Right atrium auricular region (tissue), 2 donors: ENCODE measurements at regions not wholly inside any gene's neighbourhood (a gene's known extent, or its start where the extent isn't known, plus 50 kb on each side); places are given as distances from the start of the nearest gene placed in this dataset.
"Not testable (repeated sequence)": the region's sequence is repeated elsewhere in the genome, so short reads cannot be mapped to it uniquely, and the experiment has no call there.

Experiments
- DNase-seq: peaks from one replicate; pipeline ENCODE4 v3.0.0-alpha.2; 2019; ENCODE audit warnings: low spot score
- H3K27ac ChIP-seq, 2 donors: fragments of 200-600 bp; sonication (generic); 1 replicate in 1 of 2; 2 replicates in 1 of 2; pipeline ENCODE4 v1.5.1; 2016 to 2019
- H3K27me3 ChIP-seq, 2 donors: fragments of 200-600 bp; sonication (generic); one replicate each; pipeline versions ENCODE4 v1.5.1 to v1.6.0; 2017 to 2019
- H3K36me3 ChIP-seq: fragments of 200-600 bp; sonication (generic); one replicate; pipeline ENCODE4 v1.5.1; 2016
- H3K4me1 ChIP-seq, 2 donors: fragments of 200-600 bp; sonication (generic); one replicate each; pipeline versions ENCODE4 v1.5.1 to v1.6.0; 2017 to 2019
- H3K4me3 ChIP-seq, 2 donors: fragments of 200-600 bp; sonication (generic); 1 replicate in 1 of 2; 2 replicates in 1 of 2; pipeline ENCODE4 v1.5.1; 2017 to 2019; ENCODE audit warnings: mild to moderate bottlenecking in 1 of 2, moderate library complexity in 1 of 2
- H3K9me3 ChIP-seq, 2 donors: fragments of 200-600 bp; sonication (generic); one replicate each; pipeline ENCODE4 v1.5.1; 2019
- TF ChIP-seq, protein P1 (sequence below), 2 donors: fragments of 200-600 bp; sonication (generic); IDR thresholded peaks; one replicate each; pipeline ENCODE4 v1.5.1; 2019; ENCODE audit warnings: antibody characterized with exemption in 2 of 2

GRCh38 chr4:169902658-169903345 lies 123.4 kb downstream of the MFAP3L start:
- Histone ChIP-seq H3K4me1 (no peaks in the 10 kb centered on the region), H3K4me3 (no peak overlapping the region), H3K9me3 (no peaks in the 10 kb centered on the region), H3K27ac (no peak overlapping the region), H3K27me3 (no peaks in the 10 kb centered on the region), H3K36me3 (no peaks in the 10 kb centered on the region)
- no peak for DNase-seq
- TF ChIP-seq, protein P1, sequence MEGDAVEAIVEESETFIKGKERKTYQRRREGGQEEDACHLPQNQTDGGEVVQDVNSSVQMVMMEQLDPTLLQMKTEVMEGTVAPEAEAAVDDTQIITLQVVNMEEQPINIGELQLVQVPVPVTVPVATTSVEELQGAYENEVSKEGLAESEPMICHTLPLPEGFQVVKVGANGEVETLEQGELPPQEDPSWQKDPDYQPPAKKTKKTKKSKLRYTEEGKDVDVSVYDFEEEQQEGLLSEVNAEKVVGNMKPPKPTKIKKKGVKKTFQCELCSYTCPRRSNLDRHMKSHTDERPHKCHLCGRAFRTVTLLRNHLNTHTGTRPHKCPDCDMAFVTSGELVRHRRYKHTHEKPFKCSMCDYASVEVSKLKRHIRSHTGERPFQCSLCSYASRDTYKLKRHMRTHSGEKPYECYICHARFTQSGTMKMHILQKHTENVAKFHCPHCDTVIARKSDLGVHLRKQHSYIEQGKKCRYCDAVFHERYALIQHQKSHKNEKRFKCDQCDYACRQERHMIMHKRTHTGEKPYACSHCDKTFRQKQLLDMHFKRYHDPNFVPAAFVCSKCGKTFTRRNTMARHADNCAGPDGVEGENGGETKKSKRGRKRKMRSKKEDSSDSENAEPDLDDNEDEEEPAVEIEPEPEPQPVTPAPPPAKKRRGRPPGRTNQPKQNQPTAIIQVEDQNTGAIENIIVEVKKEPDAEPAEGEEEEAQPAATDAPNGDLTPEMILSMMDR (IDR thresholded peaks at IDR 0.05) = no peak

- no peaks in the 10 kb centered on the region for H3K9me3 ChIP-seq
- no peaks in the 10 kb centered on the region for H3K4me1 ChIP-seq
- H3K27me3 ChIP-seq = no peaks in the 10 kb centered on the region
- TF ChIP-seq, protein P1 (IDR thresholded peaks at IDR 0.05) = no peak
- H3K27ac ChIP-seq = no peak overlapping the region
- no peaks in the 10 kb centered on the region for H3K36me3 ChIP-seq
- no peak overlapping the region for H3K4me3 ChIP-seq
- DNase-seq = no peak
Measured at GRCh38 chr4:169900241-169900845, 125.9 kb downstream of the MFAP3L start.

- DNase-seq = no peak
- TF ChIP-seq, protein P1 (IDR thresholded peaks at IDR 0.05) = no peak
Measured at GRCh38 chr4:169899295-169899694, 126.9 kb downstream of the MFAP3L start.

DNA sequence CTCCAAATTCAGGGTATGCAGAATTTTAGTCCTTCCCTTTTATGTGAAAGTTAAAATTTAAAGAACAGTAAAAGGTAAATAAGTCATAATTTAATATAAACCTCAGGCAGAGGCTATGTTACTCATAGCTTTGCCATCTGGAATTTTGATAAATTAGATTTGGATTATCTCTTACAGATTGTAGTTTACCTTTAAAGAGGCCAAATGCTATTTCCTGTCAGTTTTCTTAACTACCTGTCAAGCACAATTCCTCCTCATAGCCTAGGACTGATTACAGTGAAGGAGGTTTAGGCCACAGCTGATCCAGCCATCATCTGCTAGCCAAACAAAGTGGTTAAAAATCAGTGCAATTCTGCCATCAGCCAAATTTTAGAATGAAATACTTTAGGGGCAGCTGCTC lies 128.1 kb downstream of the MFAP3L start:
- Histone ChIP-seq H3K27me3 (no peaks in the 10 kb centered on the region), H3K27ac (no peak overlapping the region), H3K9me3 (no peaks in the 10 kb centered on the region), H3K4me1 (no peaks in the 10 kb centered on the region), H3K4me3 (no peak overlapping the region), H3K36me3 (no peaks in the 10 kb centered on the region)
- TF ChIP-seq, protein P1 (IDR thresholded peaks at IDR 0.05) = no peak
- DNase-seq = no peak

More at GRCh38 chr4:169899295-169899694, 126.9 kb downstream of the MFAP3L start:
- Histone ChIP-seq H3K4me3 (no peak overlapping the region), H3K9me3 (no peaks in the 10 kb centered on the region), H3K36me3 (no peaks in the 10 kb centered on the region), H3K27ac (no peak overlapping the region), H3K27me3 (no peaks in the 10 kb centered on the region), H3K4me1 (no peaks in the 10 kb centered on the region)

DNA sequence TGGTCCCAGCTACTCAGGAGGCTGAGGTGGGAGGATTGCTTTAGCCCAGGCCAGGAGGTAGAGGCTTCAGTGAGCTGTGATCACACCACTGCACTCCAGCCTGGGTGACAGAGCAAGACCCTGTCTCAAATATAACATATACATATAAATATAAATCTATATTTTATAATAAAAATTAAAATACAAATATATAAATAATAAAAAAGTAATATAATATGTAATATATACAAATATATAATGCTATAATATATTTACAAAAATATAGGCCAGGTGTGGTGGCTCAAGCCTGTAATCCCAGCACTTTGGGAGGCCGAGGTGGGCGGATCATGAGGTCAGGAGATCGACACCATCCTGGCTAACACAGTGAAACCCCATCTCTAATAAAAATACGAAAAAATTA lies 131.4 kb downstream of the MFAP3L start:
- DNase-seq, H3K9me3 ChIP-seq, H3K4me3 ChIP-seq, H3K4me1 ChIP-seq, H3K36me3 ChIP-seq, H3K27me3 ChIP-seq, H3K27ac ChIP-seq: not testable (repeated sequence)

DNA sequence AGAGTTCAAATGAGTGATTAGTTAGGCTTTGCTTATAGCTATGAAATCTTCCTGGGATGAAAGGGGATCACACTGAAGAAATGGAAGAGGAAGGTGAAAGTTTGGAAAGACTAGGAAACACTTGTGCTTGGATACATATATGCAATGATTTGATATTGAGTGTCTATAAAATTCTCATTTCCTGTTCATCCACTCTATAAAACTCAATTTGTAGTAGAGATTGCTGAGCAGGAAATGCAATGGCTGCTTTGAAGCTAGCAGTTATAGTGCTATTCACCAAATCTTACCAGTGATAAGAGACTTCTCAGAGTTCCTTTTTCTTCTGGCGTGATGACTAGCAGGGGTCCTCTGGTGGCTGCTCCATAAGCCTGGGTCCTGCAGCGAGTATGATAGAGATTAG lies 128.1 kb upstream of the HPF1 start:
- no peaks in the 10 kb centered on the region for H3K4me1 ChIP-seq
- TF ChIP-seq, protein P1 (IDR thresholded peaks at IDR 0.05) = no peak
- no peak for DNase-seq
- no peak overlapping the region for H3K4me3 ChIP-seq
- H3K9me3 ChIP-seq = peaks cover 0 to 7% of the 10 kb centered on the region in 2 donors
- no peaks in the 10 kb centered on the region for H3K36me3 ChIP-seq
- H3K27ac ChIP-seq = no peak overlapping the region
- no peaks in the 10 kb centered on the region for H3K27me3 ChIP-seq
